Right lobe of liver (tissue), 4 donors: ENCODE measurements at regions not wholly inside any gene's neighbourhood (a gene's known extent, or its start where the extent isn't known, plus 50 kb on each side); places are given as distances from the start of the nearest gene placed in this dataset.

ENCODE experiments used
- CTCF ChIP-seq, 4 donors: fragments of 200-600 bp in 3 of 4; fragments of 450-650 bp in 1 of 4; IDR thresholded peaks; one replicate each; pipeline versions ENCODE4 v1.5.1 to v1.8.0; 2016 to 2022; ENCODE audit warnings: antibody characterized with exemption in 4 of 4, mild to moderate bottlenecking in 2 of 4
- POLR2A ChIP-seq: fragments of 450-650 bp; IDR thresholded peaks from one replicate; pipeline ENCODE4 v1.6.1; 2017; ENCODE audit warnings: antibody characterized with exemption, mild to moderate bottlenecking
- donor health status: DM: no; HTN: no; CAD: no.
- donor health status: DM: no; HTN: no; CAD: no.
- donor health status: DM: no; HTN: yes; CAD: no.

DNA sequence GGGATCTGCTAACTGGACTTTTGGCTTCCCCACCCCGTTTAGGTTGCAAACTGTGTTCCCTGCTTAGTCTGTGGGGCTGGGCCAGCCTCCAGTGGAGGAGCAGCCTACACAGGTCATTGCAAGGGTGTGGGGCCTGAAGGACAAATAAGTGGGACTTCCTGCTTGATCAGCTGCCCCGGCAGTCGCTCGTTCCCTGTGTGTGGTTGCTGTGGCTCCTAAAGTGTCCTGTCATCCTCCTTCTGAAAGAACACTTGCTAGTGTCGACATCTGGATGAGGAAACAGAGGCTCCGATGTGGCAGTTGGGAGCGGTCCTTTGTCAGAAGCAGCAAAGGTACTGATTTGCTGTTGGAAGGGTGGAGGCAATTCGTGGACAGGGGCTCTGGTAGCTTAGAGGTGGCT lies 88.9 kb upstream of the TBCA start:
- TF ChIP-seq CTCF (IDR thresholded peaks at IDR 0.05): no peak
- TF ChIP-seq POLR2A: no peak
